HCT116 (cell line): ENCODE measurements at regions not wholly inside any gene's neighbourhood (a gene's known extent, or its start where the extent isn't known, plus 50 kb on each side); places are given as distances from the start of the nearest gene placed in this dataset.

Experiments used
- EZH2 ChIP-seq: fragments of 200-600 bp; sonication (generic); IDR thresholded peaks from 2 replicates; pipeline ENCODE4 v1.6.1; 2017; ENCODE audit warnings: antibody characterized with exemption, mixed run types
- EZH2phosphoT487 ChIP-seq: fragments of 200-600 bp; IDR thresholded peaks from 2 replicates; pipeline ENCODE4 v1.6.1; 2018; ENCODE audit warnings: antibody characterized with exemption, borderline replicate concordance
- FOSL1 ChIP-seq: IDR thresholded peaks from 2 replicates; pipeline ENCODE4 v1.6.1; 2012; ENCODE audit warnings: low read depth
- POLR2AphosphoS5 ChIP-seq: IDR thresholded peaks from 2 replicates; pipeline ENCODE4 v1.6.1; 2011; ENCODE audit warnings: mild to moderate bottlenecking, low read depth, low read length, moderate library complexity
- TF ChIP-seq, protein P1 (sequence below), 3 experiments: fragments of 200-600 bp in 1 of 3; sonication (generic) in 1 of 3; IDR thresholded peaks in 2 of 3; conservative IDR thresholded peaks in 1 of 3; 2 replicates each; pipeline ENCODE4 v1.5.1; 2012 to 2017; ENCODE audit warnings: low read depth in 2 of 3, low read length in 2 of 3, antibody characterized with exemption in 1 of 3, borderline replicate concordance in 1 of 3, control low read depth in 1 of 3, mild to moderate bottlenecking in 1 of 3, mixed read lengths in 1 of 3, mixed run types in 1 of 3, moderate library complexity in 1 of 3; ENCODE audit not compliant: insufficient read depth in 1 of 3

GRCh38 chr20:47870475-47870874, 85.2 kb upstream of the SULF2 start:
- TF ChIP-seq, protein P1, sequence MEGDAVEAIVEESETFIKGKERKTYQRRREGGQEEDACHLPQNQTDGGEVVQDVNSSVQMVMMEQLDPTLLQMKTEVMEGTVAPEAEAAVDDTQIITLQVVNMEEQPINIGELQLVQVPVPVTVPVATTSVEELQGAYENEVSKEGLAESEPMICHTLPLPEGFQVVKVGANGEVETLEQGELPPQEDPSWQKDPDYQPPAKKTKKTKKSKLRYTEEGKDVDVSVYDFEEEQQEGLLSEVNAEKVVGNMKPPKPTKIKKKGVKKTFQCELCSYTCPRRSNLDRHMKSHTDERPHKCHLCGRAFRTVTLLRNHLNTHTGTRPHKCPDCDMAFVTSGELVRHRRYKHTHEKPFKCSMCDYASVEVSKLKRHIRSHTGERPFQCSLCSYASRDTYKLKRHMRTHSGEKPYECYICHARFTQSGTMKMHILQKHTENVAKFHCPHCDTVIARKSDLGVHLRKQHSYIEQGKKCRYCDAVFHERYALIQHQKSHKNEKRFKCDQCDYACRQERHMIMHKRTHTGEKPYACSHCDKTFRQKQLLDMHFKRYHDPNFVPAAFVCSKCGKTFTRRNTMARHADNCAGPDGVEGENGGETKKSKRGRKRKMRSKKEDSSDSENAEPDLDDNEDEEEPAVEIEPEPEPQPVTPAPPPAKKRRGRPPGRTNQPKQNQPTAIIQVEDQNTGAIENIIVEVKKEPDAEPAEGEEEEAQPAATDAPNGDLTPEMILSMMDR (IDR thresholded peaks at IDR 0.05 in 2 of 3, conservative IDR thresholded peaks at IDR 0.05 in 1 of 3; ENCODE audit: borderline replicate concordance in 1 of 3, insufficient read depth in 1 of 3, low read depth in 2 of 3, low read length in 2 of 3), result no peak
- TF ChIP-seq FOSL1, result no peak
- no peak for TF ChIP-seq EZH2
- TF ChIP-seq EZH2phosphoT487, result no peak
- no peak for TF ChIP-seq POLR2AphosphoS5
